GM12878 (cell line): ENCODE measurements at regions not wholly inside any gene's neighbourhood (a gene's known extent, or its start where the extent isn't known, plus 50 kb on each side); places are given as distances from the start of the nearest gene placed in this dataset.

Experiments used
- ATAC-seq: fragments of 200-7000 bp; cut with Tn5 transposase; 3 replicates; pipeline ENCODE4 v1.9.1; 2020; ENCODE audit warnings: mild to moderate bottlenecking, moderate library complexity
- BruUV-seq: library from RNA; stranded (reverse); fragments of 400-500 nt; replicated peaks from 2 replicates; lab custom pipeline; 2021; lab: Mats Ljungman, UMichigan
- CTCF ChIA-PET: fragments of 300-600 bp; sonication (Branson Sonifier 250); formaldehyde crosslinking; extraction: SDS; loops from one replicate; lab custom pipeline; 2021; ENCODE audit warnings: inconsistent platforms; lab: Yijun Ruan, JAX
- POLR2A ChIA-PET: fragments of 350-600 bp; formaldehyde crosslinking; extraction: SDS; loops from one replicate; lab custom pipeline; 2021; ENCODE audit warnings: inconsistent platforms; lab: Charles Lee
- RAD21 ChIA-PET: fragments of 300-600 bp; sonication (Branson Sonifier 250); formaldehyde crosslinking; loops from one replicate; lab custom pipeline; 2023; ENCODE audit warnings: antibody characterized with exemption; ENCODE audit not compliant: unreplicated experiment; lab: Charles Lee
- SMC1A ChIA-PET: fragments of 300-600 bp; sonication (Branson Sonifier 250); formaldehyde crosslinking; loops from one replicate; lab custom pipeline; 2023; ENCODE audit not compliant: unreplicated experiment, uncharacterized antibody; lab: Charles Lee
- DNase-seq: peaks from one replicate; pipeline ENCODE4 v3.0.0-alpha.2; 2011; ENCODE audit warnings: low read depth, low spot score
- FAIRE-seq: peaks from 3 replicates; lab custom pipeline; 2011; peaks lifted over from hg19 to GRCh38; lab: Jason Lieb, UNC
- H2AFZ ChIP-seq: 2 replicates; pipeline ENCODE4 v1.6.0; 2011; ENCODE audit warnings: low read depth, low read length, control low read depth; ENCODE audit not compliant: control insufficient read depth
- H3K27ac ChIP-seq: 2 replicates; pipeline ENCODE4 v1.5.1; 2011; ENCODE audit warnings: control low read depth; ENCODE audit not compliant: control insufficient read depth, insufficient read depth
- H3K27me3 ChIP-seq, 2 experiments: replicated peaks in 1 of 2; 2 replicates each; pipeline versions ENCODE4 v1.6.0 to v1.6.1; 2011; ENCODE audit warnings: low read length in 1 of 2; ENCODE audit not compliant: control insufficient read depth in 2 of 2, insufficient read depth in 2 of 2
- H3K36me3 ChIP-seq, 2 experiments: 2 replicates each; pipeline ENCODE4 v1.5.1; 2011; ENCODE audit warnings: low read length in 1 of 2; ENCODE audit not compliant: control insufficient read depth in 2 of 2, insufficient read depth in 2 of 2
- H3K4me1 ChIP-seq: 2 replicates; pipeline ENCODE4 v1.6.1; 2011; ENCODE audit warnings: mild to moderate bottlenecking, low read length, moderate library complexity, mixed read lengths; ENCODE audit not compliant: control insufficient read depth, insufficient read depth
- H3K4me2 ChIP-seq: 2 replicates; pipeline ENCODE4 v1.6.0; 2011; ENCODE audit warnings: control low read depth; ENCODE audit not compliant: control insufficient read depth, insufficient read depth
- H3K4me3 ChIP-seq: fragments of 200-600 bp; sonication (generic); 2 replicates; pipeline ENCODE4 v1.5.1; 2016
- H3K79me2 ChIP-seq: 2 replicates; pipeline ENCODE4 v1.6.0; 2011; ENCODE audit warnings: low read length; ENCODE audit not compliant: control insufficient read depth, insufficient read depth
- H3K9ac ChIP-seq: 2 replicates; pipeline ENCODE4 v1.8.0; 2011; ENCODE audit warnings: low read length, control low read depth, mixed read lengths; ENCODE audit not compliant: control insufficient read depth, insufficient read depth
- H3K9me3 ChIP-seq: replicated peaks from 3 replicates; pipeline ENCODE4 v1.5.1; 2011; ENCODE audit warnings: mild to moderate bottlenecking, low read length; ENCODE audit not compliant: control insufficient read depth, insufficient read depth
- H4K20me1 ChIP-seq: 2 replicates; pipeline ENCODE4 v1.6.0; 2011; ENCODE audit not compliant: control insufficient read depth, insufficient read depth
- BMI1 ChIP-seq: fragments of 450-650 bp; IDR thresholded peaks from 2 replicates; pipeline ENCODE4 v1.6.1; 2016; ENCODE audit warnings: mild to moderate bottlenecking, moderate library complexity, borderline replicate concordance
- ESRRA ChIP-seq: IDR thresholded peaks from 2 replicates; pipeline ENCODE4 v1.6.1; 2012; ENCODE audit warnings: mild to moderate bottlenecking, low read length, improper control_type of control experiment
- ETV6 ChIP-seq, 2 experiments: fragments of 450-650 bp in 1 of 2; IDR thresholded peaks in 1 of 2; conservative IDR thresholded peaks in 1 of 2; 2 replicates each; pipeline ENCODE4 v1.6.1; 2014; ENCODE audit warnings: antibody characterized with exemption in 1 of 2, borderline replicate concordance in 1 of 2, low read depth in 1 of 2, mild to moderate bottlenecking in 1 of 2, moderate library complexity in 1 of 2
- GATAD2B ChIP-seq: fragments of 450-650 bp; conservative IDR thresholded peaks from 2 replicates; pipeline ENCODE4 v1.6.1; 2017; ENCODE audit warnings: low read depth, mild to moderate bottlenecking, moderate library complexity
- JUNB ChIP-seq: IDR thresholded peaks from 2 replicates; pipeline ENCODE4 v1.6.1; 2016; ENCODE audit warnings: antibody characterized with exemption, mild to moderate bottlenecking
- MEF2B ChIP-seq: fragments of 450-650 bp; IDR thresholded peaks from 2 replicates; pipeline ENCODE4 v1.6.1; 2018; ENCODE audit warnings: mild to moderate bottlenecking, moderate library complexity; ENCODE audit not compliant: partially characterized antibody, poor library complexity, severe bottlenecking
- MYC ChIP-seq: IDR thresholded peaks from 2 replicates; pipeline ENCODE4 v1.6.1; 2011; ENCODE audit warnings: mild to moderate bottlenecking, low read length, moderate library complexity, inconsistent platforms; ENCODE audit not compliant: insufficient read depth, insufficient replicate concordance, insufficient read length, severe bottlenecking
- NR2C1 ChIP-seq: fragments of 450-650 bp; IDR thresholded peaks from 2 replicates; pipeline ENCODE4 v1.6.1; 2017; ENCODE audit warnings: antibody characterized with exemption, mild to moderate bottlenecking, moderate library complexity
- NRF1 ChIP-seq: conservative IDR thresholded peaks from 2 replicates; pipeline ENCODE4 v1.6.1; 2011; ENCODE audit warnings: mild to moderate bottlenecking, low read depth, low read length, improper control_type of control experiment
- PBX3 ChIP-seq: IDR thresholded peaks from 2 replicates; pipeline ENCODE4 v1.6.1; 2011; ENCODE audit warnings: mild to moderate bottlenecking, low read depth, low read length, moderate library complexity; ENCODE audit not compliant: insufficient replicate concordance
- POU2F2 ChIP-seq: IDR thresholded peaks from 3 replicates; pipeline ENCODE4 v1.6.1; 2011; ENCODE audit warnings: low read depth, mild to moderate bottlenecking, low read length, borderline replicate concordance
- RUNX3 ChIP-seq: IDR thresholded peaks from 2 replicates; pipeline ENCODE4 v1.6.1; 2012; ENCODE audit warnings: low read length, inconsistent platforms
- WGBS: methylation state at CpG from one replicate; pipeline ENCODE4 v1.1.6; 2016; ENCODE audit warnings: low lambda C conversion rate; ENCODE audit not compliant: insufficient replicate concordance, insufficient coverage; ENCODE audit errors: missing lambda C conversion rate; 5-methylcytosine and 5-hydroxymethylcytosine counted together
- in situ Hi-C: fragments of 300-500 bp; cut with MboI; formaldehyde crosslinking; loops from 9 replicates; pipeline ENCODE4 v1.14.3; 2018; ENCODE audit warnings: mixed read lengths
- intact Hi-C: fragments of 100-400 bp; cut with micrococcal nuclease; formaldehyde crosslinking; loops from one replicate; pipeline ENCODE4 v1.14.2; 2022; ENCODE audit not compliant: unreplicated experiment
- TF ChIP-seq, protein P1 (sequence below): fragments of 450-650 bp; IDR thresholded peaks from 2 replicates; pipeline ENCODE4 v1.6.1; 2016; ENCODE audit warnings: mild to moderate bottlenecking, moderate library complexity, borderline replicate concordance
- TF ChIP-seq, protein P2 (sequence below): fragments of 450-650 bp; formaldehyde crosslinking; IDR thresholded peaks from 2 replicates; pipeline ENCODE4 v1.4.0; 2020; ENCODE audit warnings: mild to moderate bottlenecking, moderate library complexity

- 50% methylated on average over 10 of the region's 10 CpGs for whole genome bisulfite sequencing
- Histone ChIP-seq H3K27ac (no peak overlapping the region), H3K4me1 (no peaks in the 10 kb centered on the region), H3K4me3 (no peak overlapping the region), H2AFZ (no peak overlapping the region), H3K27me3 (no peaks in the 10 kb centered on the region), H3K9ac (no peak overlapping the region), H3K36me3 (no peaks in the 10 kb centered on the region), H3K79me2 (no peaks in the 10 kb centered on the region), H4K20me1 (no peaks in the 10 kb centered on the region), H3K9me3 (no peaks in the 10 kb centered on the region), H3K4me2 (no peak overlapping the region)
- ChIA-PET RAD21 (no interaction called here), SMC1A (no interaction called here), POLR2A (no interaction called here), CTCF (no interaction called here)
- TF ChIP-seq POU2F2 (no peak), JUNB (no peak), RUNX3 (no peak), ESRRA (no peak), NRF1 (no peak), MEF2B (no peak), NR2C1 (no peak), PBX3 (no peak), ETV6 (conservative IDR thresholded peaks at IDR 0.05 in 1 of 2, IDR thresholded peaks at IDR 0.05 in 1 of 2; ENCODE audit: borderline replicate concordance in 1 of 2, low read depth in 1 of 2) (no peak), GATAD2B (no peak), BMI1 (no peak), MYC (no peak)
- TF ChIP-seq, protein P1, sequence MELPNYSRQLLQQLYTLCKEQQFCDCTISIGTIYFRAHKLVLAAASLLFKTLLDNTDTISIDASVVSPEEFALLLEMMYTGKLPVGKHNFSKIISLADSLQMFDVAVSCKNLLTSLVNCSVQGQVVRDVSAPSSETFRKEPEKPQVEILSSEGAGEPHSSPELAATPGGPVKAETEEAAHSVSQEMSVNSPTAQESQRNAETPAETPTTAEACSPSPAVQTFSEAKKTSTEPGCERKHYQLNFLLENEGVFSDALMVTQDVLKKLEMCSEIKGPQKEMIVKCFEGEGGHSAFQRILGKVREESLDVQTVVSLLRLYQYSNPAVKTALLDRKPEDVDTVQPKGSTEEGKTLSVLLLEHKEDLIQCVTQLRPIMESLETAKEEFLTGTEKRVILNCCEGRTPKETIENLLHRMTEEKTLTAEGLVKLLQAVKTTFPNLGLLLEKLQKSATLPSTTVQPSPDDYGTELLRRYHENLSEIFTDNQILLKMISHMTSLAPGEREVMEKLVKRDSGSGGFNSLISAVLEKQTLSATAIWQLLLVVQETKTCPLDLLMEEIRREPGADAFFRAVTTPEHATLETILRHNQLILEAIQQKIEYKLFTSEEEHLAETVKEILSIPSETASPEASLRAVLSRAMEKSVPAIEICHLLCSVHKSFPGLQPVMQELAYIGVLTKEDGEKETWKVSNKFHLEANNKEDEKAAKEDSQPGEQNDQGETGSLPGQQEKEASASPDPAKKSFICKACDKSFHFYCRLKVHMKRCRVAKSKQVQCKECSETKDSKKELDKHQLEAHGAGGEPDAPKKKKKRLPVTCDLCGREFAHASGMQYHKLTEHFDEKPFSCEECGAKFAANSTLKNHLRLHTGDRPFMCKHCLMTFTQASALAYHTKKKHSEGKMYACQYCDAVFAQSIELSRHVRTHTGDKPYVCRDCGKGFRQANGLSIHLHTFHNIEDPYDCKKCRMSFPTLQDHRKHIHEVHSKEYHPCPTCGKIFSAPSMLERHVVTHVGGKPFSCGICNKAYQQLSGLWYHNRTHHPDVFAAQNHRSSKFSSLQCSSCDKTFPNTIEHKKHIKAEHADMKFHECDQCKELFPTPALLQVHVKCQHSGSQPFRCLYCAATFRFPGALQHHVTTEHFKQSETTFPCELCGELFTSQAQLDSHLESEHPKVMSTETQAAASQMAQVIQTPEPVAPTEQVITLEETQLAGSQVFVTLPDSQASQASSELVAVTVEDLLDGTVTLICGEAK, result no peak
- TF ChIP-seq, protein P2, sequence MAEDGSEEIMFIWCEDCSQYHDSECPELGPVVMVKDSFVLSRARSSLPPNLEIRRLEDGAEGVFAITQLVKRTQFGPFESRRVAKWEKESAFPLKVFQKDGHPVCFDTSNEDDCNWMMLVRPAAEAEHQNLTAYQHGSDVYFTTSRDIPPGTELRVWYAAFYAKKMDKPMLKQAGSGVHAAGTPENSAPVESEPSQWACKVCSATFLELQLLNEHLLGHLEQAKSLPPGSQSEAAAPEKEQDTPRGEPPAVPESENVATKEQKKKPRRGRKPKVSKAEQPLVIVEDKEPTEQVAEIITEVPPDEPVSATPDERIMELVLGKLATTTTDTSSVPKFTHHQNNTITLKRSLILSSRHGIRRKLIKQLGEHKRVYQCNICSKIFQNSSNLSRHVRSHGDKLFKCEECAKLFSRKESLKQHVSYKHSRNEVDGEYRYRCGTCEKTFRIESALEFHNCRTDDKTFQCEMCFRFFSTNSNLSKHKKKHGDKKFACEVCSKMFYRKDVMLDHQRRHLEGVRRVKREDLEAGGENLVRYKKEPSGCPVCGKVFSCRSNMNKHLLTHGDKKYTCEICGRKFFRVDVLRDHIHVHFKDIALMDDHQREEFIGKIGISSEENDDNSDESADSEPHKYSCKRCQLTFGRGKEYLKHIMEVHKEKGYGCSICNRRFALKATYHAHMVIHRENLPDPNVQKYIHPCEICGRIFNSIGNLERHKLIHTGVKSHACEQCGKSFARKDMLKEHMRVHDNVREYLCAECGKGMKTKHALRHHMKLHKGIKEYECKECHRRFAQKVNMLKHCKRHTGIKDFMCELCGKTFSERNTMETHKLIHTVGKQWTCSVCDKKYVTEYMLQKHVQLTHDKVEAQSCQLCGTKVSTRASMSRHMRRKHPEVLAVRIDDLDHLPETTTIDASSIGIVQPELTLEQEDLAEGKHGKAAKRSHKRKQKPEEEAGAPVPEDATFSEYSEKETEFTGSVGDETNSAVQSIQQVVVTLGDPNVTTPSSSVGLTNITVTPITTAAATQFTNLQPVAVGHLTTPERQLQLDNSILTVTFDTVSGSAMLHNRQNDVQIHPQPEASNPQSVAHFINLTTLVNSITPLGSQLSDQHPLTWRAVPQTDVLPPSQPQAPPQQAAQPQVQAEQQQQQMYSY, result no peak
- no peak for DNase-seq
- intact Hi-C loops (no loop called here), in situ Hi-C loops (no loop called here)
- no peak for ATAC-seq
- BruUV-seq, result no TSS peak
- FAIRE-seq, result no peak
These were observed 194.7 kb downstream of the GALR1 start for GRCh38 chr18:77444385-77444784.
